ENCODE measurements at regions not wholly inside any gene's neighbourhood (a gene's known extent, or its start where the extent isn't known, plus 50 kb on each side); places are given as distances from the start of the nearest gene placed in this dataset.

- DNase-seq: no peak
These were observed 752.6 kb upstream of the FLRT2 start for GRCh38 chr14:84777356-84777755.

- no peak for DNase-seq
These were observed 747.0 kb upstream of the FLRT2 start for GRCh38 chr14:84782902-84783301.

DNA sequence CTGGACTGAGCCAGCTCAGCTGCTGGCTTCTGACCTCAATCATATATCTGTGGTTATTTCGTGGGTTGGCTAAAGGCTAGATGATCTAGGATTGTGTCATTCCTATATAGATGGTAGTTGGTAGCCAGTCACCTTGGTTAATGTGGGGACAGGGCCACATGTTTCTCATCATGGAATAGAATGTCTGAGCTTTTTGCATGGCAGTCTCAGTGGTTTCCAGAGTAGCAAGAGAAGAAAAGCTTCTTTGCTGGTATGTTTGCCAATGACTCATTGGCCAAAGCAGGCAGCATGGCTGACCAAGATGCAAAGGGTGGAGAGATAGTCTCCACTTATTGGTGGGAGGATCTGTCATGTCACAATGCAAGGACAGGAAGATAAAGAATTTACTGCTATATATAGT is 746.4 kb upstream of the FLRT2 start:
- no peak for DNase-seq

GRCh38 chr14:84785996-84786395 is 743.9 kb upstream of the FLRT2 start:
- no peak for DNase-seq

- no peak for DNase-seq
These were observed 740.9 kb upstream of the FLRT2 start for GRCh38 chr14:84789012-84789411.

DNA sequence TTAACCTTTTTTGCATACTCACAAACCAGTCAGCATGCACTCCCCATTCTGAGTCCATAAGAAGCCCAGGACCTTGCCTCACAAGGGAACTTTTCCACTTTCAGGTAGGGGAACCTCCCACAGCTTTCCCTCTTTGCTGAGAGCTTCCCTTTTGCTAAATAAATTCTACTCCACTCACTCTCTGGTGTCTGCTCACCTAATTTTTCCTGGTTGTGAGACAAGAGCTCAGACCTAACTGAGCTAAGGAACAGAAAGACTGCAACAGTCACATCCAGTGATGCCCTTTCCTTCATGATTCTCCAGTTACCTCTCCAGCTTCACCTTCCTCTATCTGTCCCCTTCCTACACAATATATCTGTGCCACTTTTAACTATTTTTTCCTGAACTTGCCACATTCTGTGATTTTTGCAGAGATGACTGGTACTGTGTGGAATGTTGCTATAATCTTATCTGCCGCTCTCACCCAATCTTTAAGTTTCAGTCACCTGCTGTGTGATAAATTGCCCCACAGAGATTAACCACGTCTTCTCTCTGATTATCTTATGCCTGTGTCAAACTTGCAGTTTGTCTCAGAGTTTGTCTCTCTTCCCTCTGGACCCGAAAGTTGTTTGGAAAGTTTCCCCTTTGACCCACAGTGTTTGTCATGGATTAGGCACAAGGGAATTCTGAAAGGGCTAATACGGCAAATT is 737.1 kb upstream of the FLRT2 start:
- no peak for DNase-seq

DNA sequence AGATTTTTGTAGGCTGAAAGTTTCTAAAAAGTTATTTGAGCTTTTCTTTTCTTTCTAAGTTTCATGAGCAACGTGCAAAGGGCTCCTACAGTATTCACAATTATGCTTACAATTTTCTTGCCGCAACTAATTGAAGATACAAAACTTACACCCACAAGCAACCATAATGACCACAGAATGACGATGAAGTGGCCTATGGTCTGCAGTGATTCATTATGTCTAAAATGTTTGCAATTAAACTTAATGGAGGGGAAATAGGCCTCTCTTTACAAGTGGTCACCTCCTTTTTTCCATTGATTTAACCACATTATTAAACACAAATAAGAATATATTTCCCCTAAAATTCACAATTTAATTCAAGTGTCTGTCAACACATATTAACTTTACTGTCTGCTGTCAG is 732.6 kb upstream of the FLRT2 start:
- no peak for DNase-seq

- DNase-seq: no peak
These were observed 725.5 kb upstream of the FLRT2 start for GRCh38 chr14:84804468-84804867.

GRCh38 chr14:84804895-84805294 is 725.0 kb upstream of the FLRT2 start:
- no peak for DNase-seq

- DNase-seq: no peak
These were observed 723.8 kb upstream of the FLRT2 start for GRCh38 chr14:84806181-84806580.

- no peak for DNase-seq
These were observed 723.3 kb upstream of the FLRT2 start for GRCh38 chr14:84806622-84807021.

DNA sequence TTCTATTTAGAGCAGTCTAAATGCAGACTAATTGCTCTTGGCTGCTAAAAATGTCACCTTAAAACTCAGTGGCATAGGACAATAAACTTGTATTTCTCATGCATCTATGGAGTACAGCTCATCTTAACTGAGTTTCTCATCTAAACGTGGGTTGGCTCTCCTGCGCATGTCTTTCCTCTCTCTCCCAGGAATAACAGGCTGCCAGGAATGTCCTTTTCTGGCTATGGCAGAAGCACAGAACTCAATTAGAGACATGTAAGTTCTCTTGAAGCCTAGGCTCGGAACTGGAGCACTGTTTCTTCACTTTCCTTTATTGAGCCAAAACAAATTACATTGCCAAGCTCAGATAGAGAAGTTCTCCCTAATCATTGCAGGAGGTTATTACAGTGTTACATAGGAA is 722.3 kb upstream of the FLRT2 start:
- DNase-seq: no peak

DNA sequence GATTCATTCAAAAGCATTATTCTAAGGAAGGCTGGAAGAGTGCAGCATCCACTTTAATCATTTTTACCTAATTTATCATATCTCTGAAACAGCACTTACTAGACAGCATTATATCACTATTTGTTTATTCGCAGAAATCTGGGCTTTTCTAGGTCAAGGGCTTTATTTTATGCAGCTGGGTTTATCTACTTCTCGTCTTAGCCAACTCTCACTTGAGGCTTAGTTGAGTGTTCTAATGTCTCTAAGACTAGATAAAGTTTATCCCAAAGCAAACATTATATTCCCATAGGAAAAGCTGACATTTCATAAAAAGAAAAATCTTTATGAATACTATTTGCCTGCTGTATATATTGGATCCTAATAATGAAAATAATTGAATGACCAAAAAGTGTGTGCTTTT is 720.8 kb upstream of the FLRT2 start:
- DNase-seq: no peak

DNA sequence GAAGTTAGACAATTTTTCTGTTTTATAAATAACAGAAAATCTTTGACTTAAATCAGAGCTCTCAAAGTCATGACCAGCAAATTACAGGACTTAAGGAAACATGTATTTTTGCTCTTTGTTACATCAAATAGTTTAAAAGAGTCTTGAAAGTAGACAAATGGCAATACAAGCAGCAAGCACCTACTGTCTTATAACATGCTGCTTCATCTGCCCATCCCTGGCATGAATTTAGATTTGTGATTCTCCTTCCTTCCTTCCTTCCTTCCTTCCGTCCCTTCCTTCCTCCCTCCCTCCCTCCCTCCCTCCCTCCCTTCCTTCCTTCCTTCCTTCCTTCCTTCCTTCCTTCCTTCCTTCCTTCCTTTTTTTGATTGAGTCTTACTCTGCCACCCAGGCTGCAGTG is 715.6 kb upstream of the FLRT2 start:
- DNase-seq: no peak

DNA sequence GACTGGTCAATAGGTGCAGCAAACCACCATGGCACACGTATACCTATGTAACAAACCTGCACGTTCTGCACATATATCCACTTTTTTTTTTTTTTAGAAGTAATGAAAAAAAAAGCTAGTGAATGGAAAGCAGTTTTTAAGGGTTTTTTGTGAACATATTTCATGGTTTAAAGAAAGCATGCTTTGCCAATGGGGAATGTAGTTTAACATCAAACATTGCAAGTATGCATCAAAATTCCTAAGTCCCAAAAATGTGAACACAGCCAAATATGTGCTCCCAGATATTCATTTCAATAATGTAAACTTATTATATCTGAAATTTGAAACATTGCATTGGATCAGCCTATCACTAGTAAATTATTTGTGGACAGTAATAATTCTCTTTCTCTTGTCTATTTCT is 710.4 kb upstream of the FLRT2 start:
- DNase-seq: no peak

- DNase-seq: no peak
These were observed 704.3 kb upstream of the FLRT2 start for GRCh38 chr14:84825481-84826251.

DNA sequence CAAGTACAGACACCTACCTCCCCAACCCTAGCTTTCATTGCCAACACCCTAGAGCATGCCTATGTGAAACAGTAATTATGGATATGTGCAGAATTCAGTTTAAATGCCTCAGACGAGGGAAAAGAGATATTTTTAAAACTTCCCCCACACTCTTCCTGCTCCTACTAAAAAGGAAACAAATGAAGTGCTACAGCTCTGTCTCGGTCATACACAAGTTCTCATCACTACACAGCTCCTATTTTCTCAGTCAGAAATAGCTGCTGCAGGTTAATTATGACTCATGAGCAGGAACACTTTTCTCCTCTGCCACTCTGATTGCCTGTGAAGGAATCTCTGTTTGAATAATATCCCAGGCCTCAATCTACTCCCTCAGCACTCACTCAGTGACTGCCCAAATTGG is 703.6 kb upstream of the FLRT2 start:
- DNase-seq: no peak

DNA sequence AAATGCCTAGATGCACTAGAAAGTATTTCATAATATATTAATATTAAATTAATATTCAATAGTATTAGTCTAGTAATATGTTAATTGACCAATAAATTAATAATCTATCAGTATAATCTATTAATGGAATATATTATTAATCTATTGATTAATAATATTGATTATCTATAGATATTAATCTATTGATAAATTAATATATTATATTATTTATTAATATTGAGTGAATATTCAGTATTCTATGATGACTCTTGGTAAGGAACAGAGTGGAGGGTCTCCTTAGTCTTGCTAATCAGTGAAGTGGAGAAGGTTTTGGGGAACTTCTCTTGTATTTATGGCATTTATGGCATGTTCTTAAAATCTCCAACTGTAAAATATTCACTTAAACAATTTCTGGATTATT is 679.3 kb upstream of the FLRT2 start:
- no peak for DNase-seq

- DNase-seq: no peak
These were observed 673.0 kb upstream of the FLRT2 start for GRCh38 chr14:84856751-84857534.

DNA sequence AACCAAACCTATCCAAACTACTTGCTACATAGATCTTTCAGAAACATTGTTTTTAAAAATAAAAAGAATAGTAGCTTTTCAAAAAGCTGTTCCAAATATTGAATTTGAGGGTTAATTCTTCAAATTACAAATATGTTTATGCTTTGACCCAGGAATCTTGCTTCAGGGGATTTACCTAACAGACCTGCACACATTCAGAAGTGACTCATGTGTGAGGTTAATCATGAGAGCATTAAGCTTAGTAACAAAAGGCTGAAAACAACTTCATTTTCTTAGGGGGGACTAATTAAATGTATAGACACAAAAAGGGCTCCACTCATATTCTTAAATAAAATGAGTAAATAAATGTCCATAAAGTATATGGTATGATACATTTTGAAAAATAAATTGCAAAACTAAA is 672.4 kb upstream of the FLRT2 start:
- no peak for DNase-seq

GRCh38 chr14:84859116-84859515 is 670.8 kb upstream of the FLRT2 start:
- DNase-seq: no peak

DNA sequence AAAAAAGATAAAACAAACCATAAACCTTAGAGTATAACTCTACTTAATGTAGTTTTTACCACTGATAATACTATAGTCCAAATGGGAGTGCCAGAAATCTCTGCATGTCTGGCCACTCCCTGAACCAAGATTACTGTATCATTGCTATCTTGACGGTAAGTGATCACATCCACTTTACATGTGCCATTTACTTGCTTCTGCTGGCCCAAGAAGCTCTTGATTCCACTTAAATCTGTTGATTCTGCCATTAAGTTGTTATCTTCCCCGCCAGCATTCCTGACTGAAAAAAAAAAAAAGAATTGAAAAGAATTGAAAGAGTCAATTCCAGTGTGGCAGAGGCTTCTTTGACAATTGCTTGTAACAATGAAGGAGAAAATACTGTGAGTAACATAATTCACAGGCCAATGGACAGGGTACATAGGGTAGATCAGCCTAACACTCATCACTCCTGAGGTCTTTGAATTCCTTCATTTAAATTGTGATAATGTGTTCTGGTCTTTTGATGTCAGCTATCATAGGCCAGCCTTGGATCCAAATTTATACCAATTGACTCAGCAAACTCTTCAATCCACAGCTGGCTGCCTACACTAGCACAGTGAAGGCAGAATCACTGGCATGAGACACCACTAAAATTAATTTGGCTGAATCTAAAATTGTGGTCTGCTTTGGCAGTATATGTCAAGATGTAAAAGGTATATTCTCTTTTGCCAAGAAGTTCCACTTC is 665.2 kb upstream of the FLRT2 start:
- DNase-seq: no peak

GRCh38 chr14:84871734-84872133 is 658.2 kb upstream of the FLRT2 start:
- no peak for DNase-seq

All from suppressor macrophage treated with lipopolysaccharide for 1 hour (primary cell).